HG03060 (cell line): ENCODE measurements at regions not wholly inside any gene's neighbourhood (a gene's known extent, or its start where the extent isn't known, plus 50 kb on each side); places are given as distances from the start of the nearest gene placed in this dataset.
"Not testable (repeated sequence)": the region's sequence is repeated elsewhere in the genome, so short reads cannot be mapped to it uniquely, and the experiment has no call there.

Experiments used
- ATAC-seq: cut with Tn5 transposase; IDR thresholded peaks from one replicate; pipeline ENCODE4 v1.9.1; 2021; ENCODE audit warnings: low read depth, moderate number of reproducible peaks; ENCODE audit not compliant: unreplicated experiment

- no peak for ATAC-seq
Measured at GRCh38 chr4:19293080-19293479, 958.6 kb upstream of the SLIT2 start.

DNA sequence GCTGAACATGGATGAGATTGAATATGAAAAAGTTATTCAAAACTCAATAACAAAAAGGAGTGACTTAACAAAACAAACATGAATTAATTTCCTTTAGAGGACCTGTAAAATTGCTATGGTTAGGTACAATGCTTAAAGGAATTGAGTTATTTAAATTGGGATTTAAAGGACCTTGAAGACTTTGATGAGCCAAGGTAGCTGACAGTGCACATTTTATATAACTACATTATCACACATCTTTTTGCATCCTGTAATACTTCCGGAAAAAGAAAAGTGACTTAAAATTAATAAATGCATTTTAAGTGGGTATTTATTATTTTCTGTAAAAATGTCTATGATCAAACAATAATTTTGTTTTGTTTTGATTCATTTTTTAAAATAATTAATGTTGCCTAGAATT is 964.8 kb upstream of the SLIT2 start:
- no peak for ATAC-seq

DNA sequence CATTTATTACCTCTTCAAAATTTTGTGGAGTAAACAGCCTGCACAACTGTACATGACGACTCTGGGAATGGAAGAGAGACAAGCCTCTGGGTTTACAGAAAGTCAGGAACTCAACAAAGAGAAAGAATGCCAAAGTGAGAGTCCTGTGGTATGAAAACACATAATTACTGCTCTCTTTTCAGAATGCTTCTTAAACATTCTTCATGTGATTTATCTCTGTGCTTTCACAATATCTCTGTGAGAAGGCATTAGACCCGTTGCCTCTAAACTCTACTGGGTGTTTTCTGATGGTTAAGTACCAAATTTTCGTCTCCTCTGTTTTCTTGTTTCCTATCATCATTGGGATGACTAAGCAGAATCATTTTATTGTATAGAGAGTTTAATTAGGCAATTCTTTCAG is 966.6 kb upstream of the SLIT2 start:
- no peak for ATAC-seq

GRCh38 chr4:19278665-19279064 is 973.0 kb upstream of the SLIT2 start:
- ATAC-seq = no peak

GRCh38 chr4:19266566-19266965 is 985.1 kb upstream of the SLIT2 start:
- no peak for ATAC-seq

- no peak for ATAC-seq
Measured at GRCh38 chr4:19262467-19262866, 989.2 kb upstream of the SLIT2 start.

GRCh38 chr4:19260346-19260745 is 991.4 kb upstream of the SLIT2 start:
- ATAC-seq = no peak

- no peak for ATAC-seq
Measured at GRCh38 chr4:19259920-19260319, 991.8 kb upstream of the SLIT2 start.

- no peak for ATAC-seq
Measured at GRCh38 chr4:19256823-19257222, 994.9 kb upstream of the SLIT2 start.

DNA sequence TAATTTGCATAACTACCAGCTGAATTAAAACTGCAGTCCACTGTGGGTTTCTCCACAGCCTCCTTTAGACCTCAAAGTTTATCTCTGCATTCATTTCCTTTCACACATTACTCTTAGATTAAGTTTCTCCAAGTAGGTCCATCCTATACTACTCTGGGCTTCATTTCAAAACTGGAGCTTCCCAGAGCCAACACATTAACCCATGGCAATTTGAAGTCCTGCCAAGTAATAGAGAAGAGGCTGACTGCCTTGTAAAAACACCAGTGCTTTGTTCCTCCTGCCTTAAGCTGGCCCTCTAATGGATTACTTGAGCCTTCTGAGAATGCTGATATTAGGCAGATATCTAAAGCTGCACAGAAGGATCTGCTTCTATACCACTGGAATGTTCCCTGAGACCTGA is 997.2 kb upstream of the SLIT2 start:
- no peak for ATAC-seq

- no peak for ATAC-seq
Measured at GRCh38 chr4:19248023-19248422, 1003.7 kb upstream of the SLIT2 start.

DNA sequence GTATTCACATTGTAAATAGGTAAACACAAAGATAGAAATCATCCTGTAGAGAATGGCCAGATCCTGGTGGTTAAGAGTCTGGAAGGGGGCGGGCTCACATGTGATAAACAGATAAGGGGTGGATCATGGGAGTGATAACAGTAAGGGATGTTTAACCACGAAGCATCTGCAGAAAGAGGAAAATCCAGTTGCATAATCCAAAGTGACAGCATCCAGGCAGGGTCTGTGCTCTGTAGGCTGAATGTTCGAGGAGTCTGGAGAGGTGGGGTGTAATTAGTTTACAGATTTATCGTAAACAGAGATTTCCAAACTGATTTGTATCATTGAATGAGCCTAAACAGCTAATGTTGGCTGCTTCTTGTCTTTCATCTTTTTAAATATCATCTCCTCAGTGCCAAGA is 1009.8 kb upstream of the SLIT2 start:
- ATAC-seq = no peak

DNA sequence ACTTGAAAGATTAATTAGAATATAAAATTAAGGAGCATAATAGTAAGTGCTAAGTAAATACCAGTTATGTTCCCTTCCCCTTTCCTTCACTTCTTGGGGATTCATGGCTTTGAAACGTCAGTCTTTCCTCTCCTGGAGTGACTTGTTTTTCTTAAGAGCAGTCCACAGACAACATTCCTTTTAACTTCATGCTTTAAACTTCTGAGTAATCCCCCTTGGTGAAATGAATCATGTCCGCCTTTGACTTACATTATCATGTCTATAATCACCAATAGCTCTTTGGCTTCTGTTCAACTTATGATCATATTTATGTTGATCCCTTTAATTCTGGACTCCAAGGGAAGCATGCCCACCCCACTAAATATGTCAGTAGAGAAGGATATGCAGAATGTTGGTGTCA is 1012.1 kb upstream of the SLIT2 start:
- no peak for ATAC-seq

- no peak for ATAC-seq
Measured at GRCh38 chr4:19236473-19236872, 1015.2 kb upstream of the SLIT2 start.

DNA sequence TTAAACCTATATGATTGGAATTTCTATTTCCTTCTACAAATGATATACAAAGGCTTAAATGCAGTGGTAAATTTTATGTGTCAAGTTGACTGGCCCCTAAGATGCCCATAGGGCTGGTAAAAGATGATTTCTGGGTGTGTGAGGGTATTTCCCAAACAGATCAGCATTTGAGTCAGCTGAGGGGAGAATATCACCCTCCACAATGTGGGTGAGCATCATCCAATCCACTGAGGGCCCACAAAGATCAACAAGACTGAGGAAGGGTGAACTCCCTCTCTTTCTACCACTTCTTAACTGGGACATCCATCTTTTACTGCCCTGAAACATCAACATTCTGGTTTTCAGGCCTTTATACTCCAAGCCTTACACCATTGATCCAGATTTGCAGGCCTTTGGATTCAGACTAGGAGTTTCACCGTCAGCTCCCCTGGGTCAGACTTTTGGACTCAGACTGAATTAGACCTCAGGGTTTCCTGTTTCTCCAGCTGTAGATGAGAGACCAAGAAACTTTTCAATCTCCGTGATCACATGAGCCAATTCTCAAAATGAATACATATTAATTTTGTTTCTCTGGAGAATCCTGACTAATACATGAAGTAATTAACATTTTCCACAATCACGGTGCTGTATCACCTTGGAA is 1020.7 kb upstream of the SLIT2 start:
- no peak for ATAC-seq

GRCh38 chr4:19227701-19228100 is 1024.0 kb upstream of the SLIT2 start:
- ATAC-seq = no peak

DNA sequence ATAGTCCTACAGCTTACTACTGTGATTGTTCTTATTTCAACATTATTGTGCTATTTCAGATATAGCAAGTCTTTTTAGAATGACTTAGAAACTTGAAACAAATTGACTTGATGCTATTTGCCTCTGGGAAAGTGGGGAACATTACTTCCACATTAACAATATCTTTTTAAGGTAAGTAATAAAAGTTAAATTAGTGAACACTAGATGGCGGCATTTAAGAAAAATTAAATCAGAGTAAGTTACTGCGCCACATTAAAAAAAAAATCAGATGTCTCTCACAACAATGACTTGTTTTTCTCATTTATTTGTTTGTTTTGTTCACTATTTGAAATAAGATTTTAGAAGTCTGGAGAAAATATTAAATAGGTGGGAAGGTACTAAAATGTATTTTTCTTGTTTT is 1026.9 kb upstream of the SLIT2 start:
- no peak for ATAC-seq

DNA sequence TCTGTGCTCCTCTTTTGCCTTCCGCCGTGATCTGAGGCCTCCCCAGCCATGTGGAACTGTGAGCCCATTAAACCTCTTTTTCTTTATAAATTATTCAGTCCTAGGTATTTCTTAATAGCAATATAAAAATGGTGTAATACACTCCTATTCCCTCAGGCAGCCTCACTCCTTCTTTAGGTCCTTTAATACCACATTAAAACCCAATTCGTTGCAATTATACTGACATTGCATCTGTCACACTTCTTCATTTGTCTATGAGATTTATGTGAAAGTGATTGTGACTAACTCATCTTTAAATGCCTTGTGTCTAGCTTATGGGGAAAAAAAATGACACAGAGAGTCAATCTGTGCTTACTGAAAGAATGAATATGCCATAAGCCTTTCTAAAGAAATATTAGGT is 1035.2 kb upstream of the SLIT2 start:
- ATAC-seq = no peak

- ATAC-seq = no peak
Measured at GRCh38 chr4:19214591-19215186, 1037.0 kb upstream of the SLIT2 start.

DNA sequence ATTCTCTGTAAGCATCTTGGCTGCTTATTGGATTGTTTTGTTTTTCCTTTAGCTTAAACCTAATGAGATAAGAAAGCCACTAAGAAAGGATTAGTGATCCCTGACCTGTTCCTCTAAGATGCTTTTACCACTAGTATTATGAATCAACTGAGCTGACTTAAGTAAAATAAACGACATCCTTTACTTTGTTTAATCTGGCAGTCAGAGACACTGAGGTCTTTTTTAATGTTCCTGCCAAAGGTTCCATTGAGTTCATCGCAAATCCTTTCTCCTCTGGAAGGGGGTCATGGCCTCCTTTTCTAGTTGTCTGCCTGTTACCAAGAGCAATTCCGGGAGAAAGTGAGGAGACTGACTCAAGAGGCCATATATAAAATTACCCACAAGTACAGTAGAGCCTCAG is 1038.3 kb upstream of the SLIT2 start:
- ATAC-seq = no peak

DNA sequence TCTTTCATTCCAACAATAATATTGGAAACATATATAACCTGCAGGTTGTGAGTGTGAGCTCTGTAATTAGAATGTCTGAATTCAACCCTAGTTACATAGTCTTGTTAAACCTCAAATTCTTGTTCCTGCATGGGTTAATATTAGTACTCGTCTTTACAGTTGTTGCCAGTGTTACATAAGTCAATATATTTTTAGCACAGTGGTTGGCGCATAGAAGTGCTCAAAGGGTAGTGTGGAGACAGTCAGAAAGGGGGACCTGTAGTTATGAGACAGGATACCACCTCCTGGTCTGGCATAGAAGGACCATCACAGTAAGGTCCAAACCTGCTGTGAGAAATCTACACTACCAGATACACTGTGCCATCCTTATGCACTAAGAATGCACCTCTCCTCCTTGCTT is 1045.9 kb upstream of the SLIT2 start:
- no peak for ATAC-seq

GRCh38 chr4:19197838-19198237 is 1053.9 kb upstream of the SLIT2 start:
- ATAC-seq = not testable (repeated sequence)

- no peak for ATAC-seq
Measured at GRCh38 chr4:19195696-19196095, 1056.0 kb upstream of the SLIT2 start.
